ENCODE measurements at regions not wholly inside any gene's neighbourhood (a gene's known extent, or its start where the extent isn't known, plus 50 kb on each side); places are given as distances from the start of the nearest gene placed in this dataset.

DNA sequence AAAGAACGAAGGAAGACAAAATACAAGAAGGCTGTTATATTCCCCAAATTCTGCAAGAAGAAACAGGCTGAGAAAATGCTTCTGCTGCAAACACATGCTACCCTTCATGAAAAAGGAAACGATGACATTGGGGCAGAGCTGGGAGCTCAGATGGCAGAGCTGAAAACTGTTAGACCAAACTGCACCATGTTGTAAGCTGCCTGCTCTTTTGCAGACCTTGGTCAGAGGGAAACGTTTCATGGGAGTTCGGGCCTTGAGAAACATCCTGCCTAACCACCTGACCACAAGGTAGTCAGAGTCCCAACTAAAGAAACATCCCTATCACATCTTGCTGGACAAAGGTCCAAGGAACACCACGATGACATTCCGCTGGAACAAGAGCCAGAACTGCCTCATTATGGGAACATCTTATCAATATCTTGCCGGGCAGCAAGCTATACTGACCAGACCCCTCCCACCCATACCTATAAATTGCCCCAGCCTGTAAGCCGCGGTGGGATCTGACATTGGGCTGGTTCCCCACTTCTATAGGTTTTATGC lies 110.7 kb upstream of the CTSC start:
- no peak overlapping the region for H3K4me3 ChIP-seq (ENCODE audit: insufficient read depth, low read depth, low read length)
- no peaks in the 10 kb centered on the region for H3K27me3 ChIP-seq (ENCODE audit: control insufficient read depth, insufficient read depth, low read length)
- DNase-seq = no peak
- H3K36me3 ChIP-seq (replicated peaks; ENCODE audit: control insufficient read depth, insufficient read depth, low read length) = no peaks in the 10 kb centered on the region

DNA sequence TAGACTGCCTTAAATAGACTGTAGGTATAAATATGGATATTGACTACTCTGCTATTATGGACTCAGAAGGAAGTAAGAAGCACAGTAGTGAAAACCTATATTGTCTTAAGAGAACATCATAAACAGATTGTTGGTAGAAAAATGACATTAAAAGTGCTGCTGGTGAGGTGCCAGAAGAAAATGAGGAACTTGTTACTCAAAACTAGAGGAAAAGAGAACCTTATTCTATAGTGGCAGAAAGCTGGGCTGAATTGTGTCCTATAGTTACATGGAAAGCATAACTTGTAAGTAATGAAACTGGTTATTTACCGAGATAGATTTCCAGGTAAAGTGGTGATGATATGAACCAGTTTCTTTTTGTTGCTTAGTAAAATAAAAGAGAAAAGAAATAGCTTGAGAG lies 109.7 kb upstream of the CTSC start:
- no peaks in the 10 kb centered on the region for H3K36me3 ChIP-seq (replicated peaks; ENCODE audit: control insufficient read depth, insufficient read depth, low read length)
- no peaks in the 10 kb centered on the region for H3K27me3 ChIP-seq (ENCODE audit: control insufficient read depth, insufficient read depth, low read length)
- H3K4me3 ChIP-seq (ENCODE audit: insufficient read depth, low read depth, low read length) = no peak overlapping the region
- no peak for DNase-seq

GRCh38 chr11:88439356-88439755 lies 101.8 kb upstream of the CTSC start:
- no peak for DNase-seq
- Histone ChIP-seq H3K27me3 (ENCODE audit: control insufficient read depth, insufficient read depth, low read length) (no peaks in the 10 kb centered on the region), H3K36me3 (replicated peaks; ENCODE audit: control insufficient read depth, insufficient read depth, low read length) (no peaks in the 10 kb centered on the region), H3K4me3 (ENCODE audit: insufficient read depth, low read depth, low read length) (no peak overlapping the region)

- H3K27me3 ChIP-seq (ENCODE audit: control insufficient read depth, insufficient read depth, low read length) = no peaks in the 10 kb centered on the region
- H3K4me3 ChIP-seq (ENCODE audit: insufficient read depth, low read depth, low read length) = no peak overlapping the region
- H3K36me3 ChIP-seq (replicated peaks; ENCODE audit: control insufficient read depth, insufficient read depth, low read length) = no peaks in the 10 kb centered on the region
- DNase-seq = no peak
These were observed 101.2 kb upstream of the CTSC start for GRCh38 chr11:88438721-88439120.

- no peaks in the 10 kb centered on the region for H3K27me3 ChIP-seq (ENCODE audit: control insufficient read depth, insufficient read depth, low read length)
- no peak overlapping the region for H3K4me3 ChIP-seq (ENCODE audit: insufficient read depth, low read depth, low read length)
- no peaks in the 10 kb centered on the region for H3K36me3 ChIP-seq (replicated peaks; ENCODE audit: control insufficient read depth, insufficient read depth, low read length)
- no peak for DNase-seq
These were observed 97.9 kb upstream of the CTSC start for GRCh38 chr11:88435415-88435814.

DNA sequence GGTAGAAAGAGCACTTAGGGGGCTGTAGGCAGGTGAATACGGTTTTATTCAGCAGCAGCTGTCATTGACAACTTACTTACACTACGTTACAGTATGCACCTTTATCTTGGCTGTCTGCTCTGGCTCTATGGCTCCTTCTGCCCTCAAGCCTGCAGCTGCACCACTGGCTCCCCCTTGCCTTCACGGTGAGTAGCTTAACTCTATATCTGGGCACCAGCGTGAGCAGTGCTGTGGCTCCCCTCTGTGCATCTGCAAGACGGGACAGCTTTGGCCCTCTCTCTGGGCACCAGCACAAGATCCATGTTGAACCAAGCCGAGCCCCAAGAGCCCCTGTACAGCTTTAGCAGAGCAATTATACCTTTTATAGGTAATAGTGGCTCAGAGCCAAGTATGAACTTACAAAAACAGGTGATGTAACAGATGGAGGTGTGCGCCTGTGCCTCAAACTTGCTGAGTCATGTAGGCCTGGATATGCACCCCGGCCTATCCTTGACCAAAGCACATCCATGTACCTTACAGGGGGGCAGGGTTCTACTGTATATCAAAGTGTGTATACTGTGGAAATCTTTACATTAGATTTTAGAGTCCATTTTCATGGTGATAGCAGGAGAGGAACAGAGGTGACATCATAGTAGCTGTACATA lies 96.9 kb upstream of the CTSC start:
- H3K4me3 ChIP-seq (ENCODE audit: insufficient read depth, low read depth, low read length) = no peak overlapping the region
- H3K27me3 ChIP-seq (ENCODE audit: control insufficient read depth, insufficient read depth, low read length) = no peaks in the 10 kb centered on the region
- H3K36me3 ChIP-seq (replicated peaks; ENCODE audit: control insufficient read depth, insufficient read depth, low read length) = no peaks in the 10 kb centered on the region
- no peak for DNase-seq

- Histone ChIP-seq H3K4me3 (ENCODE audit: insufficient read depth, low read depth, low read length) (no peak overlapping the region), H3K36me3 (replicated peaks; ENCODE audit: control insufficient read depth, insufficient read depth, low read length) (no peaks in the 10 kb centered on the region), H3K27me3 (ENCODE audit: control insufficient read depth, insufficient read depth, low read length) (no peaks in the 10 kb centered on the region)
- DNase-seq = no peak
These were observed 96.1 kb upstream of the CTSC start for GRCh38 chr11:88433536-88434230.

- Histone ChIP-seq H3K4me3 (ENCODE audit: insufficient read depth, low read depth, low read length) (no peak overlapping the region), H3K36me3 (replicated peaks; ENCODE audit: control insufficient read depth, insufficient read depth, low read length) (no peaks in the 10 kb centered on the region), H3K27me3 (ENCODE audit: control insufficient read depth, insufficient read depth, low read length) (no peaks in the 10 kb centered on the region)
- no peak for DNase-seq
These were observed 94.3 kb upstream of the CTSC start for GRCh38 chr11:88431675-88432341.

DNA sequence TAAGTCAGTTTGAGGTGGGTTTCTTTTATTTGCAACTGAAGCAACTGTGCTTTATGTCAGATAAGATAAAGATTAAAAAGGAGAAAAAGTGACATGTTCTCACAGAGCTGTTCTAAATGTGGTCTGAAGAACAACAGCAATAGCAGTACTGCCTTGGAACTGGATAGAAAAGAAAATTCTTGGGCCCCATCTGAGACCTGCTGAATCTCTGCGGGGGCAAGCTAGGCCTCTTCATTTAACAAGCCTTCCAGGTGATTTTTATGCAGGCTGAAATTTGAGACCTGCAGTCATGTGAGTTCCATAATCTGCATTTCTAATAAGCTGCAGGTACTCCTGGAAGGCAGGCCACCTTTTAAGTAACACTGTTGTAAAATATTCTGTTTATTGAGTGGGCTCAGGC lies 91.4 kb upstream of the CTSC start:
- H3K27me3 ChIP-seq (ENCODE audit: control insufficient read depth, insufficient read depth, low read length) = no peaks in the 10 kb centered on the region
- no peaks in the 10 kb centered on the region for H3K36me3 ChIP-seq (replicated peaks; ENCODE audit: control insufficient read depth, insufficient read depth, low read length)
- H3K4me3 ChIP-seq (ENCODE audit: insufficient read depth, low read depth, low read length) = no peak overlapping the region
- DNase-seq = peak; percentile 14

GRCh38 chr11:88427719-88428118 lies 90.2 kb upstream of the CTSC start:
- H3K27me3 ChIP-seq (ENCODE audit: control insufficient read depth, insufficient read depth, low read length) = no peaks in the 10 kb centered on the region
- DNase-seq = no peak
- no peaks in the 10 kb centered on the region for H3K36me3 ChIP-seq (replicated peaks; ENCODE audit: control insufficient read depth, insufficient read depth, low read length)

DNA sequence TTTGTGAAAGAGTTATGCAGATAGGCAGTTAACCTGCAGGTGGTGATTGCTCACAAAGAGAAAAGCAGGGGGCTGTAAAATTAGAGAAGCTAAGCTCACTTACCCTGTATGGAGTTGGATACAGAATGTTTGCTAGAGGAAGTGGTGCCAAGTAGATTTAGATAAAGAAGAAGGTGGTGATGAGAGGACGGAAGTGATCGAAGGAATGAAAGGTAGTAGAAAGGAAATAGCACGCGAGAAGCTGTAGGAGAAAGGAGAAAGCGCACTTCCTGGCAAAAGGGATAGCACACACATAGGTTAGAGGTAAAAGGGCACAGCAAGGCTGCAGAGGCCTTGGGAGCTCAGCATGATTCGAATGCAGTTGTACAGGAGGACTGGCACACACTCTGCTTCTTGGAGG lies 87.3 kb upstream of the CTSC start:
- Histone ChIP-seq H3K36me3 (replicated peaks; ENCODE audit: control insufficient read depth, insufficient read depth, low read length) (no peaks in the 10 kb centered on the region), H3K27me3 (ENCODE audit: control insufficient read depth, insufficient read depth, low read length) (no peaks in the 10 kb centered on the region), H3K4me3 (ENCODE audit: insufficient read depth, low read depth, low read length) (no peak overlapping the region)
- no peak for DNase-seq

More at GRCh38 chr11:88427719-88428118, 90.2 kb upstream of the CTSC start:
- H3K4me3 ChIP-seq (ENCODE audit: insufficient read depth, low read depth, low read length) = no peak overlapping the region

- DNase-seq = peak; percentile 16
- no peaks in the 10 kb centered on the region for H3K36me3 ChIP-seq (replicated peaks; ENCODE audit: control insufficient read depth, insufficient read depth, low read length)
- H3K27me3 ChIP-seq (ENCODE audit: control insufficient read depth, insufficient read depth, low read length) = no peaks in the 10 kb centered on the region
- H3K4me3 ChIP-seq (ENCODE audit: insufficient read depth, low read depth, low read length) = no peak overlapping the region
These were observed 84.0 kb upstream of the CTSC start for GRCh38 chr11:88421530-88421929.

DNA sequence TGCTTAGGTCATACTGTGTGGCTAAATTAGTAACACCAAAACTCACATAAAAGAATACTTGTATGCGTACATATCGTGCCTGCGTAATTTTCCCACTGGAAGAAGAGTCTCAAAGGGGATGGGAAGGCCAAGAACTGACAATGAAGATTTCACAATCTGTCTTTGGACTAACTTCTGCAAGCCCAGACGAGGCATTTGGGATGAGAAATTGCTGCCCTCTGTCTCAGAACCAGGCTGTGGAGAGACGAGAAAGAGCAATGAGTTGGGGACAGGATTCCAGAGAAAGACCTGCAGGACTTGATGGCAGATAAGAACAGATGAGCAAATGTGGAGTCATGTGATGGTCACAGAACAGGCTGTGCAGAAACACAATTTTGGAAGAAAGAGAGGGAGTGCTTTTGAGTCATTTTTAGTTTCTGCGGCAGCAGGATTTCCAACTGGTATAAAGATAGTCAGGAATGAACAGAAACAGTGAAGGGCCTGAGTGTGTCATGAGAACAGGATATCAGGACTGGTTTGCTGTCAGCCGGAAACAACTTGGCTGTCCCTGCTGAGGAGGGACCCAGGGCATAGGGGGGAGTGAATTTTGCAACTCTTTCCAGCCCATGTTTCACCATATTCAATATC lies 82.7 kb upstream of the CTSC start:
- Histone ChIP-seq H3K27me3 (ENCODE audit: control insufficient read depth, insufficient read depth, low read length) (no peaks in the 10 kb centered on the region), H3K4me3 (ENCODE audit: insufficient read depth, low read depth, low read length) (no peak overlapping the region), H3K36me3 (replicated peaks; ENCODE audit: control insufficient read depth, insufficient read depth, low read length) (no peaks in the 10 kb centered on the region)
- DNase-seq = no peak

DNA sequence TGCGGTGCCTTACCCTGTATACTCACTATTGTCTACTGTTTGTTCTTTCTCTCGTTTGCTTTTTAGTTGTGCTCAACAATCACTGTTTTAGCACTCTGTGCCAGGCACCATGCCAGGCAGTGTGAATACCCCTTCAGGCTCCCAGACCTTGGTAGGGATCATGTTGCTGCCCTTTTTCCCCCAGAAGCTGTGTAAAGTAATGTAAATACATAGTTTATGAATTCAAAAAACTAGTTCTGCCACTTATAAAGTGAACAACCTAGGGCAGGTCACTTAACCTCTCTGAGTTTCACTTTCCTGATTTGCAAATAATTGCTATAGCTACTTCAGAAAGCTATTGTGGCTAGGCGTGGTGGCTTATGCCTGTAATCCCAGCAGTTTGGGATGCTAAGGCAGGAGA lies 81.0 kb upstream of the CTSC start:
- Histone ChIP-seq H3K27me3 (ENCODE audit: control insufficient read depth, insufficient read depth, low read length) (no peaks in the 10 kb centered on the region), H3K36me3 (replicated peaks; ENCODE audit: control insufficient read depth, insufficient read depth, low read length) (no peaks in the 10 kb centered on the region), H3K4me3 (ENCODE audit: insufficient read depth, low read depth, low read length) (no peak overlapping the region)
- DNase-seq = no peak

GRCh38 chr11:88415495-88415894 lies 78.0 kb upstream of the CTSC start:
- H3K27me3 ChIP-seq (ENCODE audit: control insufficient read depth, insufficient read depth, low read length) = no peaks in the 10 kb centered on the region
- no peak overlapping the region for H3K4me3 ChIP-seq (ENCODE audit: insufficient read depth, low read depth, low read length)
- DNase-seq = no peak
- H3K36me3 ChIP-seq (replicated peaks; ENCODE audit: control insufficient read depth, insufficient read depth, low read length) = no peaks in the 10 kb centered on the region
